ENCODE measurements at regions not wholly inside any gene's neighbourhood (a gene's known extent, or its start where the extent isn't known, plus 50 kb on each side); places are given as distances from the start of the nearest gene placed in this dataset.

DNA sequence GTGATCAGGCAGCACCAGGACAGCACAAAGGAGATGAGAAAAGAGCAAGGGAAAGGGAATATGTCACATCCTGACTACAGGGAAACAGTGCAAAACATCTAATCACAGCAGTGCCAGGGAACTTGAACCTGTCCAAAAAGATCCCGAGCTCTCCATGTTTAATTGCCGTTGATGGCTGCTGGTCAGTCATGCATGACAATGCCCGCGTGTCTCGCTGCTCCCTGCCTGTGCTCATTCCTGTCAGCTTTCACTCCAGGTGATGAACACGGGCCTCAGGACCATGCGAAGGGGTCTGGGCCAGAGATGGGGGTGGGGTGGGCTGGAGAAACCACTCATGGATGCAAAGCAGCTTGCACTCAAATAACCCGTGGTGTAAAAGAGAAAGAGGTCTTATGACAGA, 287.0 kb downstream of the GPATCH2 start:
- TF ChIP-seq, protein P1, sequence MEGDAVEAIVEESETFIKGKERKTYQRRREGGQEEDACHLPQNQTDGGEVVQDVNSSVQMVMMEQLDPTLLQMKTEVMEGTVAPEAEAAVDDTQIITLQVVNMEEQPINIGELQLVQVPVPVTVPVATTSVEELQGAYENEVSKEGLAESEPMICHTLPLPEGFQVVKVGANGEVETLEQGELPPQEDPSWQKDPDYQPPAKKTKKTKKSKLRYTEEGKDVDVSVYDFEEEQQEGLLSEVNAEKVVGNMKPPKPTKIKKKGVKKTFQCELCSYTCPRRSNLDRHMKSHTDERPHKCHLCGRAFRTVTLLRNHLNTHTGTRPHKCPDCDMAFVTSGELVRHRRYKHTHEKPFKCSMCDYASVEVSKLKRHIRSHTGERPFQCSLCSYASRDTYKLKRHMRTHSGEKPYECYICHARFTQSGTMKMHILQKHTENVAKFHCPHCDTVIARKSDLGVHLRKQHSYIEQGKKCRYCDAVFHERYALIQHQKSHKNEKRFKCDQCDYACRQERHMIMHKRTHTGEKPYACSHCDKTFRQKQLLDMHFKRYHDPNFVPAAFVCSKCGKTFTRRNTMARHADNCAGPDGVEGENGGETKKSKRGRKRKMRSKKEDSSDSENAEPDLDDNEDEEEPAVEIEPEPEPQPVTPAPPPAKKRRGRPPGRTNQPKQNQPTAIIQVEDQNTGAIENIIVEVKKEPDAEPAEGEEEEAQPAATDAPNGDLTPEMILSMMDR (IDR thresholded peaks at IDR 0.05; ENCODE audit: low read depth, low read length), result no peak
- TF ChIP-seq EZH2phosphoT487 (IDR thresholded peaks at IDR 0.05; ENCODE audit: low read depth), result no peak
- Histone ChIP-seq H3K27ac (ENCODE audit: low read length) (no peak overlapping the region), H3K79me2 (ENCODE audit: low read length) (no peaks in the 10 kb centered on the region), H4K20me1 (ENCODE audit: insufficient read depth, low read length) (no peaks in the 10 kb centered on the region), H3K27me3 (ENCODE audit: low read depth, low read length) (peaks cover under 1% of the 10 kb centered on the region; the same call in 1 of the 2 replicates), H3K4me1 (ENCODE audit: low read length) (peaks cover 42% of the 10 kb centered on the region), H3K4me3 (ENCODE audit: low read length) (no peak overlapping the region), H3K9me3 (ENCODE audit: insufficient read depth, low read length) (no peaks in the 10 kb centered on the region), H3K36me3 (replicated peaks; ENCODE audit: low read depth, low read length) (no peaks in the 10 kb centered on the region), H2AFZ (ENCODE audit: low read depth, low read length) (no peak overlapping the region), H3K9ac (ENCODE audit: low read length) (no peak overlapping the region), H3K4me2 (ENCODE audit: low read length) (peak overlapping the region; percentile 24)

DNA sequence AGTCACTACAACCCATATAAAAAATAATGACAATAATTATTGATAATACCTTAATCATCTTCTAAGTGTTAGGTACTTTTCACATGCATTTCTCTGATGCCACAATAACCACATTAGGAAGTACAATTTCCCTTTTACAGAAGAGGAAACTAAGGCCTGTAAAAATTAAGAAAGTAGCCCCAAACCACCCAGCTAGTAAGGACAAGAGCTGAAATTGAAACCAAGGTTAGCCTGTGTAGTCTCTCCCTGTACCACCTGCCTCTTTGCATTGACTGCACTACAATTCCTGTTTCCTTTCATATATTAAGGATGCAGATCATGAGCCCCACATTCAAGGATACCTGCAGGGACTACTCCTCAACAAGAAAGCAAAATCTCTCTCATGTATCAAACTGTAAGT, 288.8 kb downstream of the GPATCH2 start:
- Histone ChIP-seq H3K9me3 (ENCODE audit: insufficient read depth, low read length) (no peaks in the 10 kb centered on the region), H3K4me3 (ENCODE audit: low read length) (no peak overlapping the region), H3K79me2 (ENCODE audit: low read length) (no peaks in the 10 kb centered on the region), H2AFZ (ENCODE audit: low read depth, low read length) (no peak overlapping the region), H3K27ac (ENCODE audit: low read length) (no peak overlapping the region), H3K4me1 (ENCODE audit: low read length) (peaks cover 34% of the 10 kb centered on the region), H4K20me1 (ENCODE audit: insufficient read depth, low read length) (no peaks in the 10 kb centered on the region), H3K9ac (ENCODE audit: low read length) (no peak overlapping the region), H3K36me3 (replicated peaks; ENCODE audit: low read depth, low read length) (no peaks in the 10 kb centered on the region), H3K4me2 (ENCODE audit: low read length) (peak overlapping the region; percentile 15), H3K27me3 (ENCODE audit: low read depth, low read length) (peaks cover 13% of the 10 kb centered on the region; the same call in 1 of the 2 replicates)
- TF ChIP-seq EZH2phosphoT487 (IDR thresholded peaks at IDR 0.05; ENCODE audit: low read depth), result no peak
- TF ChIP-seq, protein P1 (IDR thresholded peaks at IDR 0.05; ENCODE audit: low read depth, low read length), result no peak

DNA sequence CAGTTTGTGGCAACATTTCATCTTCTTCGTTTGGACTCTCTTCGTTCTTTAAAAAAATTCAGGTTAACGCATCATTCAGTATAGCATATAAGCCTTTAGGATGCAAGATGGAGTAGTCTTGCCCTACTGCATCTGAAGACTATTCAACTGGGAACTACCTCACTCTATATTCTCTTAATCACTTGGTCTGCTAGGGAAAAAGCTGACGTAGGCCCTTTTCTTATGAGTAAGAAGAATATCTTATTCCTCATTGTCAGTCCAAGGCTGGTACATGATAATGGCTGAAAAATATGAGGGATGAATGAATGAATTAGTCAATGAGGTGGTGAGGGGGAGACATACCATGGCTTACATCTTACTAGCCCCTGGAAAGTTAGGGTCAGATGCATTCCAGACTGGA, 294.2 kb downstream of the GPATCH2 start:
- Histone ChIP-seq H3K27ac (ENCODE audit: low read length) (no peak overlapping the region), H3K79me2 (ENCODE audit: low read length) (no peaks in the 10 kb centered on the region), H3K36me3 (replicated peaks; ENCODE audit: low read depth, low read length) (no peaks in the 10 kb centered on the region), H3K4me2 (ENCODE audit: low read length) (no peak overlapping the region), H3K9ac (ENCODE audit: low read length) (no peak overlapping the region), H4K20me1 (ENCODE audit: insufficient read depth, low read length) (no peaks in the 10 kb centered on the region), H3K4me3 (ENCODE audit: low read length) (no peak overlapping the region), H3K4me1 (ENCODE audit: low read length) (peaks cover under 1% of the 10 kb centered on the region; the same call in 1 of the 2 replicates), H3K27me3 (ENCODE audit: low read depth, low read length) (peaks cover 13% of the 10 kb centered on the region; the same call in 1 of the 2 replicates), H3K9me3 (ENCODE audit: insufficient read depth, low read length) (no peaks in the 10 kb centered on the region), H2AFZ (ENCODE audit: low read depth, low read length) (no peak overlapping the region)
- no peak for TF ChIP-seq EZH2phosphoT487 (IDR thresholded peaks at IDR 0.05; ENCODE audit: low read depth)
- TF ChIP-seq, protein P1 (IDR thresholded peaks at IDR 0.05; ENCODE audit: low read depth, low read length), result no peak

DNA sequence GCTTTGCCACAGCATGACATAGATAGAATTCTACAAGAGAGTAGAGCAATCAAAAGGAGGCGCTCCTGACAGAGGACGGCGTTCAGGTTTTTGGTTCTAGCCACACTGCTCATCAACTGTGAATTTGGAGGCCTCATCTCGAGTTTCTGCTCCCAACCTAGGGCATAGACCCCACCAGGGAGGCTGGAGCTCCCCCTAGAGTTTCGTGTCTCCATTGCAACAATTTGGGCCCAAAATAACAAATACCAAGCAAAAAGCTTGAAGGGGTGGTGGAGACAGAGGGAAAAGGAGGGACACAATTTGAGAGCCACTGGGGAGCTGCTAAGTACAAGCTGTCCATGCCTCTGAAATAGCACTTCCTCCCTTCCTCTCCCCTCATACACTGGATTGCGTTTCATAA, 297.0 kb downstream of the GPATCH2 start:
- Histone ChIP-seq H3K9me3 (ENCODE audit: insufficient read depth, low read length) (no peaks in the 10 kb centered on the region), H3K27me3 (ENCODE audit: low read depth, low read length) (peaks cover 13% of the 10 kb centered on the region; the same call in 1 of the 2 replicates), H3K27ac (ENCODE audit: low read length) (no peak overlapping the region), H3K4me1 (ENCODE audit: low read length) (no peaks in the 10 kb centered on the region), H3K4me2 (ENCODE audit: low read length) (no peak overlapping the region), H2AFZ (ENCODE audit: low read depth, low read length) (no peak overlapping the region), H4K20me1 (ENCODE audit: insufficient read depth, low read length) (no peaks in the 10 kb centered on the region), H3K36me3 (replicated peaks; ENCODE audit: low read depth, low read length) (no peaks in the 10 kb centered on the region), H3K79me2 (ENCODE audit: low read length) (no peaks in the 10 kb centered on the region), H3K4me3 (ENCODE audit: low read length) (no peak overlapping the region), H3K9ac (ENCODE audit: low read length) (no peak overlapping the region)
- TF ChIP-seq EZH2phosphoT487 (IDR thresholded peaks at IDR 0.05; ENCODE audit: low read depth), result no peak
- TF ChIP-seq, protein P1 (IDR thresholded peaks at IDR 0.05; ENCODE audit: low read depth, low read length), result peak; percentile 91

Measured in OCI-LY3 (cell line).